Gastroesophageal sphincter (tissue), 4 donors: ENCODE measurements at regions not wholly inside any gene's neighbourhood (a gene's known extent, or its start where the extent isn't known, plus 50 kb on each side); places are given as distances from the start of the nearest gene placed in this dataset.
A peak's percentile ranks its signal among the peaks of the same experiment; 100 is the strongest.

Experiments
- ATAC-seq: fragments of 150-250 bp; one replicate; pipeline ENCODE4 v1.9.1; 2016; ENCODE audit warnings: mild to moderate bottlenecking, moderate library complexity
- H3K27ac ChIP-seq, 4 donors: fragments of 200-600 bp; sonication (generic) in 3 of 4; 1 replicate in 3 of 4; 2 replicates in 1 of 4; pipeline ENCODE4 v1.5.1; 2016 to 2019
- H3K27me3 ChIP-seq: fragments of 200-600 bp; sonication (generic); one replicate; pipeline ENCODE4 v1.5.1; 2019
- H3K36me3 ChIP-seq, 2 donors: fragments of 200-600 bp; sonication (generic); one replicate each; pipeline ENCODE4 v1.5.1; 2019; ENCODE audit warnings: control low read depth in 1 of 2
- H3K4me1 ChIP-seq, 3 donors: fragments of 200-600 bp; sonication (generic); 1 replicate in 2 of 3; 2 replicates in 1 of 3; pipeline ENCODE4 v1.5.1; 2016 to 2019; ENCODE audit warnings: control low read depth in 2 of 3
- H3K4me3 ChIP-seq, 2 donors: fragments of 200-600 bp; sonication (generic); one replicate each; pipeline ENCODE4 v1.5.1; 2019; ENCODE audit warnings: mild to moderate bottlenecking in 1 of 2, moderate library complexity in 1 of 2
- H3K9me3 ChIP-seq, 3 donors: fragments of 200-600 bp; sonication (generic); one replicate each; pipeline ENCODE4 v1.5.1; 2017 to 2019; ENCODE audit warnings: control low read depth in 2 of 3
- CTCF ChIP-seq, 4 experiments: fragments of 200-600 bp in 2 of 4; fragments of 450-650 bp in 2 of 4; sonication (generic) in 1 of 4; IDR thresholded peaks; one replicate each; pipeline ENCODE4 v1.5.1; 2017 to 2019; ENCODE audit warnings: antibody characterized with exemption in 4 of 4, mild to moderate bottlenecking in 2 of 4, moderate library complexity in 2 of 4
- EP300 ChIP-seq: sonication (generic); formaldehyde crosslinking; IDR thresholded peaks from one replicate; pipeline ENCODE4 v1.6.1; 2017; ENCODE audit warnings: antibody characterized with exemption, mild to moderate bottlenecking
- POLR2A ChIP-seq, 2 donors: fragments of 450-650 bp; IDR thresholded peaks; one replicate each; pipeline ENCODE4 v1.6.1; 2017; ENCODE audit warnings: antibody characterized with exemption in 2 of 2, mild to moderate bottlenecking in 2 of 2, moderate library complexity in 1 of 2
- POLR2AphosphoS5 ChIP-seq: sonication (generic); formaldehyde crosslinking; IDR thresholded peaks from one replicate; pipeline ENCODE4 v1.6.1; 2017; ENCODE audit warnings: antibody characterized with exemption
- WGBS, 2 donors: methylation state at CpG; one replicate each; pipeline ENCODE4 v1.1.5; 2018; ENCODE audit warnings: low coverage in 1 of 2; 5-methylcytosine and 5-hydroxymethylcytosine counted together

- no peaks in the 10 kb centered on the region for H3K27me3 ChIP-seq
- TF ChIP-seq POLR2AphosphoS5: peak; percentile 46
- no peak for TF ChIP-seq EP300
- TF ChIP-seq CTCF (IDR thresholded peaks at IDR 0.05): no peak
- no peak for TF ChIP-seq POLR2A (IDR thresholded peaks at IDR 0.05)
- WGBS, 2 donors: 71 to 85% methylated on average over 3 to 4 of the region's 6 CpGs
- peaks cover 0 to 10% (median 7%) of the 10 kb centered on the region in 3 donors for H3K4me1 ChIP-seq
- H3K27ac ChIP-seq: no peak overlapping the region
- peaks cover 0 to 29% (median 0%) of the 10 kb centered on the region in 3 donors for H3K9me3 ChIP-seq
- H3K4me3 ChIP-seq: no peak overlapping the region
- ATAC-seq: peak; percentile 88
- no peaks in the 10 kb centered on the region for H3K36me3 ChIP-seq
Measured at GRCh38 chr20:23225407-23226060, 125.1 kb upstream of the NXT1 start.

- peaks cover 0 to 10% (median 7%) of the 10 kb centered on the region in 3 donors for H3K4me1 ChIP-seq
- TF ChIP-seq POLR2AphosphoS5: no peak
- TF ChIP-seq POLR2A (IDR thresholded peaks at IDR 0.05): no peak
- no peak for TF ChIP-seq EP300
- TF ChIP-seq CTCF (IDR thresholded peaks at IDR 0.05): no peak
- no peak overlapping the region for H3K27ac ChIP-seq
- WGBS, 2 donors: 68% methylated on average over 2 of the region's 5 CpGs; no CpG with 5 or more reads in 1 of the 2 donors
- H3K9me3 ChIP-seq: peaks cover 0 to 33% (median 0%) of the 10 kb centered on the region in 3 donors
- H3K36me3 ChIP-seq: no peaks in the 10 kb centered on the region
- no peak for ATAC-seq
- H3K27me3 ChIP-seq: no peaks in the 10 kb centered on the region
- H3K4me3 ChIP-seq: no peak overlapping the region
Measured at GRCh38 chr20:23224806-23225205, 125.8 kb upstream of the NXT1 start.

- ATAC-seq: no peak
Measured at GRCh38 chr20:23223908-23224580, 126.5 kb upstream of the NXT1 start.

GRCh38 chr20:23222531-23223200 is 127.9 kb upstream of the NXT1 start:
- ATAC-seq: no peak
- peaks cover 0 to 52% (median 0%) of the 10 kb centered on the region in 3 donors for H3K9me3 ChIP-seq
- WGBS, 2 donors: 95% methylated on average over 4 of the region's 4 CpGs; no CpG with 5 or more reads in 1 of the 2 donors

More at GRCh38 chr20:23223908-23224580, 126.5 kb upstream of the NXT1 start:
- H3K36me3 ChIP-seq: no peaks in the 10 kb centered on the region
- H3K4me3 ChIP-seq: no peak overlapping the region
- 75% methylated on average over 2 of the region's 3 CpGs; no CpG with 5 or more reads in 1 of the 2 donors for WGBS, 2 donors
- no peak for TF ChIP-seq EP300
- TF ChIP-seq POLR2A (IDR thresholded peaks at IDR 0.05): no peak
- TF ChIP-seq CTCF (IDR thresholded peaks at IDR 0.05): no peak
- TF ChIP-seq POLR2AphosphoS5: no peak
- peaks cover 0 to 6% (median 3%) of the 10 kb centered on the region in 3 donors for H3K4me1 ChIP-seq
- H3K27ac ChIP-seq: no peak overlapping the region
- H3K27me3 ChIP-seq: no peaks in the 10 kb centered on the region
- H3K9me3 ChIP-seq: peaks cover 0 to 41% (median 0%) of the 10 kb centered on the region in 3 donors

More at GRCh38 chr20:23222531-23223200, 127.9 kb upstream of the NXT1 start:
- no peaks in the 10 kb centered on the region for H3K27me3 ChIP-seq
- H3K36me3 ChIP-seq: no peaks in the 10 kb centered on the region
- no peaks in the 10 kb centered on the region for H3K4me1 ChIP-seq
- no peak overlapping the region for H3K4me3 ChIP-seq
- H3K27ac ChIP-seq: no peak overlapping the region
- no peak for TF ChIP-seq CTCF (IDR thresholded peaks at IDR 0.05)
